ENCODE measurements at regions not wholly inside any gene's neighbourhood (a gene's known extent, or its start where the extent isn't known, plus 50 kb on each side); places are given as distances from the start of the nearest gene placed in this dataset.
A peak's percentile ranks its signal among the peaks of the same experiment; 100 is the strongest.

- no peak overlapping the region for H3K27ac Mint-ChIP-seq (ENCODE audit: unreplicated experiment)
- no peaks in the 10 kb centered on the region for H3K27me3 Mint-ChIP-seq (ENCODE audit: unreplicated experiment)
- peaks cover 5% of the 10 kb centered on the region for H3K9me3 Mint-ChIP-seq (ENCODE audit: low read depth, unreplicated experiment)
- no peak overlapping the region for H3K4me3 Mint-ChIP-seq (ENCODE audit: low read depth, unreplicated experiment)
- no peak for DNase-seq
- no peak for TF ChIP-seq CTCF (IDR thresholded peaks at IDR 0.05; ENCODE audit: unreplicated experiment)
- intact Hi-C loops (cut with micrococcal nuclease; ENCODE audit: unreplicated experiment) = no loop called here
- no peaks in the 10 kb centered on the region for H3K36me3 Mint-ChIP-seq (ENCODE audit: insufficient read depth, unreplicated experiment)
- no TSS peak for BruUV-seq (replicated peaks)
- CTCF ChIA-PET = no interaction called here
- H3K4me1 Mint-ChIP-seq (ENCODE audit: low read depth, unreplicated experiment) = peaks cover 12% of the 10 kb centered on the region
Measured at GRCh38 chr2:157176602-157177001, 80.9 kb upstream of the GALNT5 start.

GRCh38 chr2:157178874-157179273 lies 78.6 kb upstream of the GALNT5 start:
- TF ChIP-seq CTCF (IDR thresholded peaks at IDR 0.05; ENCODE audit: unreplicated experiment) = peak; percentile 21
- intact Hi-C loops (cut with micrococcal nuclease; ENCODE audit: unreplicated experiment) = no loop called here
- Mint-ChIP-seq H3K4me1 (ENCODE audit: low read depth, unreplicated experiment) (peaks cover 16% of the 10 kb centered on the region), H3K27ac (ENCODE audit: unreplicated experiment) (no peak overlapping the region), H3K36me3 (ENCODE audit: insufficient read depth, unreplicated experiment) (peaks cover 8% of the 10 kb centered on the region), H3K4me3 (ENCODE audit: low read depth, unreplicated experiment) (no peak overlapping the region), H3K9me3 (ENCODE audit: low read depth, unreplicated experiment) (peaks cover 5% of the 10 kb centered on the region), H3K27me3 (ENCODE audit: unreplicated experiment) (no peaks in the 10 kb centered on the region)
- CTCF ChIA-PET = interaction anchor here (0.6 kb wide), 1 partner anchor 68 kb away, joined by 4 read pairs; no protein-coding TSS in a partner anchor
- no TSS peak for BruUV-seq (replicated peaks)
- no peak for DNase-seq

- CTCF ChIA-PET = interaction anchor here (1.1 kb wide), 1 partner anchor 120 kb away, joined by 3 read pairs; no protein-coding TSS in a partner anchor
- no peak for TF ChIP-seq CTCF (IDR thresholded peaks at IDR 0.05; ENCODE audit: unreplicated experiment)
- H3K36me3 Mint-ChIP-seq (ENCODE audit: insufficient read depth, unreplicated experiment) = peaks cover 13% of the 10 kb centered on the region
- DNase-seq = no peak
- peaks cover 10% of the 10 kb centered on the region for H3K9me3 Mint-ChIP-seq (ENCODE audit: low read depth, unreplicated experiment)
- no peak overlapping the region for H3K4me3 Mint-ChIP-seq (ENCODE audit: low read depth, unreplicated experiment)
- H3K27ac Mint-ChIP-seq (ENCODE audit: unreplicated experiment) = no peak overlapping the region
- intact Hi-C loops (cut with micrococcal nuclease; ENCODE audit: unreplicated experiment) = no loop called here
- H3K27me3 Mint-ChIP-seq (ENCODE audit: unreplicated experiment) = no peaks in the 10 kb centered on the region
- H3K4me1 Mint-ChIP-seq (ENCODE audit: low read depth, unreplicated experiment) = peaks cover 18% of the 10 kb centered on the region
- BruUV-seq (replicated peaks) = no TSS peak
Measured at GRCh38 chr2:157179324-157180105, 78.0 kb upstream of the GALNT5 start.

- Mint-ChIP-seq H3K27ac (ENCODE audit: unreplicated experiment) (no peak overlapping the region), H3K9me3 (ENCODE audit: low read depth, unreplicated experiment) (peaks cover 13% of the 10 kb centered on the region), H3K36me3 (ENCODE audit: insufficient read depth, unreplicated experiment) (peaks cover 15% of the 10 kb centered on the region), H3K4me3 (ENCODE audit: low read depth, unreplicated experiment) (no peak overlapping the region), H3K4me1 (ENCODE audit: low read depth, unreplicated experiment) (peaks cover 21% of the 10 kb centered on the region), H3K27me3 (ENCODE audit: unreplicated experiment) (no peaks in the 10 kb centered on the region)
- intact Hi-C loops (cut with micrococcal nuclease; ENCODE audit: unreplicated experiment) = no loop called here
- DNase-seq = no peak
- BruUV-seq (replicated peaks) = no TSS peak
- TF ChIP-seq CTCF (IDR thresholded peaks at IDR 0.05; ENCODE audit: unreplicated experiment) = no peak
- CTCF ChIA-PET = interaction anchor here (1.1 kb wide), 1 partner anchor 120 kb away, joined by 3 read pairs; no protein-coding TSS in a partner anchor
Measured at GRCh38 chr2:157180359-157180758, 77.1 kb upstream of the GALNT5 start.
